Cardiac fibroblast (primary cell): ENCODE measurements at regions not wholly inside any gene's neighbourhood (a gene's known extent, or its start where the extent isn't known, plus 50 kb on each side); places are given as distances from the start of the nearest gene placed in this dataset.
A peak's percentile ranks its signal among the peaks of the same experiment; 100 is the strongest.
"Not testable (repeated sequence)": the region's sequence is repeated elsewhere in the genome, so short reads cannot be mapped to it uniquely, and the experiment has no call there.

Experiments used
- DNase-seq, 2 donors: peaks; one replicate each; pipeline versions ENCODE4 v3.0.0 to v3.0.0-alpha.2; 2010; ENCODE audit warnings: low read depth in 2 of 2
- H3K4me3 ChIP-seq, 2 donors: replicated peaks in 1 of 2; 1 replicate in 1 of 2; 2 replicates in 1 of 2; pipeline ENCODE4 v1.5.1; 2011; ENCODE audit warnings: low read depth in 2 of 2, low read length in 2 of 2, mild to moderate bottlenecking in 2 of 2, moderate library complexity in 1 of 2
- CTCF ChIP-seq: IDR thresholded peaks from one replicate; pipeline ENCODE4 v1.5.1; 2011; ENCODE audit warnings: low read depth, mild to moderate bottlenecking, low read length, inconsistent platforms

- no peak for DNase-seq
- no peak overlapping the region for H3K4me3 ChIP-seq
- no peak for TF ChIP-seq CTCF
Observed at GRCh38 chr20:40029589-40029988, 659.4 kb downstream of the MAFB start.

DNA sequence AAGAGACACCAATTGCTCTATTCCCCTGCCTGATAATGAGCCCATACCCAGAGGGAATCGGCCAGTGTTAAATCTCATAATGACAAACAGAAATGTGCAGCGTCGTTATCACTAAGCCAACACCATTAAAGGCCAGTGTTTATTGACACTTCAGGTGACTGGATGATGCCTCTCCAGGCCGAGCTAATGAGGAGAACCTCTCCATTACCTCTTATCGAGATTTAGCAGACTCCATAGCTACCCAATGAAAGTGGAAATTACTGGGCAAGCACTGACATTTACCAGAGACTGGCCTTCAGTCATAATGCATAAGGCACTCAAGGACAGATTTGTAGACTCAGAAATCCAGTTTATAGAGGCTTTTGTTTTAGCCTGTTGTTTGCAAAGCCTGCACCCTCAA lies 669.5 kb downstream of the MAFB start:
- TF ChIP-seq CTCF = no peak

GRCh38 chr20:40017765-40018164 lies 671.3 kb downstream of the MAFB start:
- H3K4me3 ChIP-seq = no peak overlapping the region
- TF ChIP-seq CTCF = no peak
- DNase-seq = no peak

More for the DNA sequence above, 669.5 kb downstream of the MAFB start:
- DNase-seq = no peak
- no peak overlapping the region for H3K4me3 ChIP-seq

- no peak for TF ChIP-seq CTCF
- H3K4me3 ChIP-seq = no peak overlapping the region
- DNase-seq = no peak
Observed at GRCh38 chr20:40016890-40017289, 672.1 kb downstream of the MAFB start.

GRCh38 chr20:40016392-40016791 lies 672.6 kb downstream of the MAFB start:
- DNase-seq = no peak
- no peak for TF ChIP-seq CTCF

GRCh38 chr20:40012026-40012425 lies 677.0 kb downstream of the MAFB start:
- not testable (repeated sequence) for DNase-seq

More at GRCh38 chr20:40016392-40016791, 672.6 kb downstream of the MAFB start:
- no peak overlapping the region for H3K4me3 ChIP-seq

DNA sequence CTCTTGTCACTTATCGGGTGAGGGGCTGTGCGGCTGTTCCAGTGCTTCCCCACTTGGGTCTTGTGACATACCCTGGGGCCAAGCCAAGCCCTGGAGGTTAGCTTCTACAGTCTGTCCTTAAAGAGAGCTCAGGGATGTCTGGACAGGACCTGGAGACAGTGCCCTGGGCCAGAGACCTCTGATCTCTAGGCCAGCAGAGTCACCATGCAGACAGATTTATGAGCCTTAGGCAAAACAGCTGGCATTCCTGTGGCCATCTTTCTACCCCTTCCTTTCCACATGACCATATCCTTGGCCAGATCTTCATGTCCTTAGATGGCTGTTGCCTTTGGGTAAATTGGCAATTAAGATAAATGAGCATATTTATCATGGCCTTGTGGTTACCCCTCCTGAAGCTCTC lies 678.6 kb downstream of the MAFB start:
- H3K4me3 ChIP-seq = no peak overlapping the region
- TF ChIP-seq CTCF = no peak
- DNase-seq = peak in 1 of 2 donors; percentile 1

More at GRCh38 chr20:40012026-40012425, 677.0 kb downstream of the MAFB start:
- not testable (repeated sequence) for H3K4me3 ChIP-seq
